Activated CD4-positive, alpha-beta T cell treated with anti-CD3 and anti-CD28 coated beads, Interleukin-2, Interleukin-4, amounts not matched to agents 100 ng/mL and 50 ng/mL, durations not matched to agents 16 hours and 8 hours (primary cell): ENCODE measurements at regions not wholly inside any gene's neighbourhood (a gene's known extent, or its start where the extent isn't known, plus 50 kb on each side); places are given as distances from the start of the nearest gene placed in this dataset.
"Not testable (repeated sequence)": the region's sequence is repeated elsewhere in the genome, so short reads cannot be mapped to it uniquely, and the experiment has no call there.

Source experiments
- DNase-seq: peaks from one replicate; pipeline ENCODE4 v3.0.0-alpha.2; 2020; ENCODE audit warnings: low spot score

- no peak for DNase-seq
These were observed 1398.0 kb upstream of the NXPH2 start for GRCh38 chr2:140178234-140178633.

GRCh38 chr2:140177086-140177485, 1396.9 kb upstream of the NXPH2 start:
- DNase-seq = no peak

GRCh38 chr2:140173790-140174189, 1393.6 kb upstream of the NXPH2 start:
- no peak for DNase-seq

- no peak for DNase-seq
These were observed 1384.3 kb upstream of the NXPH2 start for GRCh38 chr2:140164449-140164848.

- DNase-seq = no peak
These were observed 1378.1 kb upstream of the NXPH2 start for GRCh38 chr2:140158259-140158658.

- DNase-seq = no peak
These were observed 1377.6 kb upstream of the NXPH2 start for GRCh38 chr2:140157816-140158215.

- DNase-seq = no peak
These were observed 1374.5 kb upstream of the NXPH2 start for GRCh38 chr2:140154706-140155105.

GRCh38 chr2:140154271-140154670, 1374.1 kb upstream of the NXPH2 start:
- DNase-seq = no peak

- no peak for DNase-seq
These were observed 1364.4 kb upstream of the NXPH2 start for GRCh38 chr2:140144611-140145010.

- DNase-seq = no peak
These were observed 1358.5 kb upstream of the NXPH2 start for GRCh38 chr2:140138736-140139135.

GRCh38 chr2:140136861-140137260, 1356.7 kb upstream of the NXPH2 start:
- no peak for DNase-seq

GRCh38 chr2:140136366-140136765, 1356.2 kb upstream of the NXPH2 start:
- DNase-seq = no peak

GRCh38 chr2:140128909-140129308, 1348.7 kb upstream of the NXPH2 start:
- no peak for DNase-seq

GRCh38 chr2:140122001-140122400, 1341.8 kb upstream of the NXPH2 start:
- no peak for DNase-seq

GRCh38 chr2:140117386-140117785, 1337.2 kb upstream of the NXPH2 start:
- no peak for DNase-seq

GRCh38 chr2:140108706-140109475, 1328.7 kb upstream of the NXPH2 start:
- no peak for DNase-seq

GRCh38 chr2:140091926-140092325, 1311.7 kb upstream of the NXPH2 start:
- no peak for DNase-seq

- DNase-seq = no peak
These were observed 1306.8 kb upstream of the NXPH2 start for GRCh38 chr2:140086964-140087363.

- DNase-seq = no peak
These were observed 1305.5 kb upstream of the NXPH2 start for GRCh38 chr2:140085674-140086073.

GRCh38 chr2:140079038-140079437, 1298.8 kb upstream of the NXPH2 start:
- no peak for DNase-seq

GRCh38 chr2:140076164-140076563, 1296.0 kb upstream of the NXPH2 start:
- no peak for DNase-seq

- DNase-seq = not testable (repeated sequence)
These were observed 1293.6 kb upstream of the NXPH2 start for GRCh38 chr2:140073763-140074162.

GRCh38 chr2:140067661-140068060, 1287.5 kb upstream of the NXPH2 start:
- DNase-seq = no peak

GRCh38 chr2:140064243-140064642, 1284.1 kb upstream of the NXPH2 start:
- no peak for DNase-seq
